Fibroblast of lung (primary cell): ENCODE measurements at regions not wholly inside any gene's neighbourhood (a gene's known extent, or its start where the extent isn't known, plus 50 kb on each side); places are given as distances from the start of the nearest gene placed in this dataset.

Experiments used
- CTCF ChIP-seq, 2 donors: IDR thresholded peaks in 1 of 2; conservative IDR thresholded peaks in 1 of 2; 1 replicate in 1 of 2; 2 replicates in 1 of 2; pipeline ENCODE4 v1.5.1; 2011 to 2012; ENCODE audit warnings: low read length in 2 of 2, control low read depth in 1 of 2, inconsistent platforms in 1 of 2, low read depth in 1 of 2, mild to moderate bottlenecking in 1 of 2
- EZH2 ChIP-seq: IDR thresholded peaks from 2 replicates; pipeline ENCODE4 v1.5.1; 2012; ENCODE audit warnings: low read length, control low read depth, mild to moderate bottlenecking; ENCODE audit errors: missing control alignments

DNA sequence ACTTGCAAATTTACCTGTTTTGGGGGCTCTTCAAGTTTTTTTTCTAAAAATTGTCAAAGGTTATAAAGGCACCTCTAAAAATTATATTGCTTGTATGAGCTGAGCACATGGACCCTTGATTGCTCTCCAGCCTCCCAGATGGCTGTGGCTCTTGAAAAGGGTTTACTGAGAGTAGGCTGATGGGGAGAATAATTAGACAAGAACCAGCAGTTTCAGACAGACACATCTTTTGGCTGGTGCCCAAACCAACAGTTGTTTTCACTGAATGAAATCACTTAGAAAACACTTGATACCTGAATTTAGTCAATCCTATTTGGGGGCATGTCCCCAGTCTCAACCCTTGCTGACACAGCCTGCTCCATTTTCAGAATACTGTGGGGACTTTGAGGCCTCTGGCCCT is 217.6 kb downstream of the KBTBD8 start:
- TF ChIP-seq CTCF (conservative IDR thresholded peaks at IDR 0.05 in 1 of 2, IDR thresholded peaks at IDR 0.05 in 1 of 2; ENCODE audit: low read depth in 1 of 2, low read length in 2 of 2), result no peak
- TF ChIP-seq EZH2, result no peak
